LoVo (cell line): ENCODE measurements at regions not wholly inside any gene's neighbourhood (a gene's known extent, or its start where the extent isn't known, plus 50 kb on each side); places are given as distances from the start of the nearest gene placed in this dataset.
"Not testable (repeated sequence)": the region's sequence is repeated elsewhere in the genome, so short reads cannot be mapped to it uniquely, and the experiment has no call there.

ENCODE experiments used
- DNase-seq: peaks from one replicate; pipeline ENCODE4 v3.0.0-alpha.2; 2016; ENCODE audit warnings: low spot score

DNA sequence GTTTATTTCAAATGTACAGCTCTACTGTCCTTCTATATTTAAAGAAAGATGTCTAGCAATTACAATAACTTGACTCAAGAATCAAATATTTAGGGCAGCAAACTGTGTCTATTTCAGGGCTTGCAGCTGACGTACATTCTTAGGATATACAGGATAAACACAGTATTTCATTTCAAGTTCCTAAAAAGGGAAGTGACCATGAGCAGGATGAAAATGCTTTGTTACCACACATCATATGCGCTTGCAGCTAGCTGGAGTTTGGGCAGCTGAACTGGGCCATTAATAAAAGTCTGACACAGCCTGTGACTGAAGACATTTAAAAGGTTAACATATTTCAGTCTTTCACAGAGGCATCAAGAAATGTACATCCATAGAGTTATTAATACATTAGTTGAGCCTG, 264.6 kb upstream of the TRIB2 start:
- no peak for DNase-seq

DNA sequence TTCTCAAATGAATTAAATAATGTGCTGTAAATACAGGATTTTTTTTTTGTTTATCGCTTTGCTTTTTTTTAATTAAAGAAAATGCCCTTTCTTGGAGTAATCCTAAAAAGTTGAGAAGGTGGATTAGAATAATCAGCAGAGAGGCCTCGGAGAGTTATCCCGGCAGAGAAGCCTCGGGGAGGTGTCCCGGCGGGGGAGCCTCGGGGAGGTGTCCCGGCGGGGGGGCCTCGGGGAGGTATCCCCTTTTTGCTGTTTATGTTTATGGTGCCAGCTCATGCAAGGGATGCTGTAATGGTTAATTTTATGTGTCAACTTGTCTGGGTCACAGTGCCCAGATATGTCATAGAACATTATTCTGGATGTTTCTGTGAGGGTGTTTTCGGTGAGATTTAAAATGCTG, 263.0 kb upstream of the TRIB2 start:
- DNase-seq = no peak

DNA sequence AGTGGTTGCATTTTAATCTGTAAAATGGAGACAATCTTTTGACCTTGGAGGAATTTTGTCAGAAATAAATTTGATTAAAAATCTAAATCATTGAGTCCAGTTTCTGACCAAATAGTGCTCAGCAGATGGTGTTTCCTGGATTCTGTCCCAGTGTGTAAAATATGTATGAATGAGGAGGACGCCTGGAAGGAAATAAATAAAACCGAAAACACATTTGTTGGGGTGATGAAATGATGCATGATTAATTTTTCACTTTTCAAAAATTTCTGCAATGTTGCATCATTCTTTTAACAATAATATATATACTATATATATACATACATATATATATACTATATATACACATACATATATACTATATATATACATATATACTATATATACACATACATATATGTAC, 261.1 kb upstream of the TRIB2 start:
- DNase-seq = no peak

DNA sequence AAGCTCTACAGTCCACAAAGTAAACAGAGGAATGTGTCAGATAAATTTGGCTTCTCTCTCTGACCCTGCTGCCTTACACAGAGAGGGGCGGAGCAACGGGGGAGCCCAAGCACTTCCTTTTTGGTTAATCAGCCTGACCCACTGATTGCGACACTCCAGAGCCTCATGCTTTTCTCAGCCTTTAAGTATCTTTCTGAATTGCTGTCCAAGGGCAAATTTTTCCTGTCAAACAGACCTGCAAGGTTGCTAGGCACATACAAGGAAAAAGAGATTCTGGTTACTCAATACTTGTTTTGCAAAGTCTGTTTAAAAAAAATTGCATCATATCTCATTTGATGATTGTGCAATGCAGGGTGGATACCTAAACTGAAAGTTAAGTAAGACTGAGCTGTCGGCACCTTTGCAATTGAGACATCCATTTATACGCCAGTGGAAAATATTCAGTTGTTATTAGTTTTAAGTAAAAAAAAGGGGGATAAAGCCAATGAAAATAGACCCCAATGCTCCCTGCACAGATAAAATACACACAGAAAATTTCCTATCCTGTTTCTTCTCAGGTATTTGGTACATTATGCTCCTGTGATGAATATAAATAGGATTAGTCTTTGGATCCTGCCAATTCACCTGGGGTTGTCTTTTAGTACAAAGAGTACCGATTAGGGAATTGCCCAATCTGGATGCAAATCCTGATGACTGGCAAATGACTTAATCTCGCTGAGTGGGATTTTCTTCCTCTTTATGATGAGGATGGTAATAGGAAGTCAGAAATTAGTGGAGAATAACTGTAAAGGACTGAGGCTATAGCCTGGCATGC, 260.2 kb upstream of the TRIB2 start:
- DNase-seq = peak; percentile 64

DNA sequence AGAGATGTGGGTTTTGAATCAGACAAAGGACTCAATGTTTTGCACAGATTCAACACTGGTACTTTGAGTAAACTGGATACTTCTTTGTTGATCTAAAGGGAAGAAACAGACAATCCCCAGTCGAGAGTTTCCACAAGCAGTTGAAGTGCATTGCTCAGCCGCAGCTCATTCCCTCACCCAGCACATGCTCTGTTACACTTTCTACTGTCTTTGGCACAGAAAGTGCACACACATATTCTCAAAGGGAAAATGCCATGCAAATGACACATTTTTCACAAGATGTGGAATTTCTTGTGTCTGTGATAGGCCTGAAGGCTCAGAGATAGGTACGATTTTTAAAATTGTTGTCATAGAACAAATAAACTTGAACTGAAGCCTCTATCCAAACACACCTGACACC, 258.9 kb upstream of the TRIB2 start:
- DNase-seq = no peak

DNA sequence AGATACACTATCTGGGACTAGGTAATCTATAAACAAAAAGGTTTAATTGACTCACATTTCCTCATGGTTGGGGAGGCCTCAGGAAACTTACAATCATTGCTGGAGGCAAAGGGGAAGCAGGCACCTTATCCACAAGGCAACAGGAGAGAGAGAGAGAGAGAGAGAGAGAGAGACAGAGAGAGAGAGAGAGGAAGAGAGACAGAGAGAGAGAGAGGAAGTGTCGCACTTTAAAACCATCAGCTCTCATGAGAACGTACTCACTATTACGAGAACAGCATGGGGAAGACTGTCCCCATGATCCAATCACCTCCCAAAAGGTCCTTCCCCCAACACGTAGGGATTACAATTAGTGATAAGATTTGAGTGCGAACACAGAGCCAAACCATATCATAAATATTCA, 253.5 kb upstream of the TRIB2 start:
- no peak for DNase-seq

DNA sequence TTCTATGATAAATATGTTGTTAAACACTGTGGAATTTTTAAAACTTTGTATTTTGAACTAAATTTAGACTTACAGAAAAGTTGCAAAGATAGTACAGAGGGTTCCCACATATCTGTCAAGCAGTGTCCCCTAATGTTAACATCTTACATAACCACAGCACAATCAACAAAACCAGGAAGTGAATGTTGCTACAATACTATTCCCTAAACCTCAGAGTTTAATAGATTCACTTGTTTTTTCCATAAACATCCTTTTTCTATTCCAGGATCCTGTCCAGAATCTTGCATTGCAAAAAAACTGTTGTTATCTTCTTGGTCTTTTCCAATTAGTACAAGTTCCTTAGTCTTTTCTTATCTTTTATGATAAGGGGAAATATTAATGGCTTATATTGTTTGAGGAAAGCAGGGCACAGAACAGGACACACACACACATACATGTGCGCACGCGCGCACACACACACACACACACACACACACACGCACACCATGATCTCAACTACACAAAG, 251.1 kb upstream of the TRIB2 start:
- DNase-seq = no peak

DNA sequence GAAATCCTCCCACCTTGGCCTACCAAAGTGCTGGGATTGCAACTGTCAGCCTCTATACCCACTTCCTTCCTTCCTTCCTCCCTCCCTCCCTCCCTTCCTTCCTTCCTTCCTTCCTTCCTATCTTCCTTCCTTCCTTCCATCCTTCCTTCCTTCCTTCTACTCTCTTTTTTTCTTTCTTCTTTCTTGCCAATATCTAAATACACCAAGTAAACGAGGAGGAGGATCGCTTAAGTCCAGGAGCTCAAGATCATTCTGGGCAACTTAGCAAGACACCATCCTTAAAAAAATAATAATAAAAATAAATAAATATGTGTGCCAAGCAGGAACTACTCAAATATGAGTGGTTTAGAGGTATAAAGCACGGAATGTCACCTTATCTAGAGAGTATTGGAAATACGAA, 249.4 kb upstream of the TRIB2 start:
- DNase-seq = no peak

DNA sequence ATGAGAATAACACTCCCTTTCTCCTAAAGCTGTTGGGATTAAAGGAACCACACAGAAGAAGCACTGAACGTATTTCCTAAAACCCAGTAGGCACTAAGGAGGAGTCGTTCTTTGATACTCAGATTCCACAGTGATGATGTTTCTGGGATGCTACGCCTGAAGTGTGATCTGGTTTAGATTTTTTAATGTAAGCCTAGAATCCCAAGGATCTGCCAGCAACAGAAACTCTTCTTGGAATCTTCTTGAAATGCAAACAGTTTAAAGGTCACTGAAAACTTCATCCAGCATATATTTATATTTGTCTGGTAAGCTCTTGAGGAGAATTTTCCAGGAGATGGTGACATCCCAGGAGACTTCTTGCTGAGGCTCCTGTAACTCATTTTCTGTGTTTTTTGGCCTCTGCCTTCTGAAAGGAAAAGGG, 247.6 kb upstream of the TRIB2 start:
- DNase-seq = no peak

DNA sequence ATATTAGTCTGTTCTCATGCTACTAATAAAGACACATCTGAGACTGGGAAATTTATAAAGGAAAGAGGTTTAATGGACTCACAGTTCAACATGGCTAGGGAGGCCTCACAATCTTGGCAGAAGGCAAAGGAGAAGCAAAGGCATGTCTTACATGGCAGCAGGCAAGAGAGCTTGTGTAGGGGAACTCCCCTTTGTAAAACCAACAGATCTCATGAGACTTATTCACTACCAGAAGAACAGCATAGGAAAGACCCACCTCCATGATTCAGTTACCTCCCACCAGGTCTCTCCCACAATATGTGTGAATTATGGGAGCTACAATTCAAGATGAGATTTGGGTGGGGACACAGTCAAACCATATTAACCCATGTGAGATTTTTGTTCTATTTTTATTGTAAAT, 244.5 kb upstream of the TRIB2 start:
- not testable (repeated sequence) for DNase-seq

DNA sequence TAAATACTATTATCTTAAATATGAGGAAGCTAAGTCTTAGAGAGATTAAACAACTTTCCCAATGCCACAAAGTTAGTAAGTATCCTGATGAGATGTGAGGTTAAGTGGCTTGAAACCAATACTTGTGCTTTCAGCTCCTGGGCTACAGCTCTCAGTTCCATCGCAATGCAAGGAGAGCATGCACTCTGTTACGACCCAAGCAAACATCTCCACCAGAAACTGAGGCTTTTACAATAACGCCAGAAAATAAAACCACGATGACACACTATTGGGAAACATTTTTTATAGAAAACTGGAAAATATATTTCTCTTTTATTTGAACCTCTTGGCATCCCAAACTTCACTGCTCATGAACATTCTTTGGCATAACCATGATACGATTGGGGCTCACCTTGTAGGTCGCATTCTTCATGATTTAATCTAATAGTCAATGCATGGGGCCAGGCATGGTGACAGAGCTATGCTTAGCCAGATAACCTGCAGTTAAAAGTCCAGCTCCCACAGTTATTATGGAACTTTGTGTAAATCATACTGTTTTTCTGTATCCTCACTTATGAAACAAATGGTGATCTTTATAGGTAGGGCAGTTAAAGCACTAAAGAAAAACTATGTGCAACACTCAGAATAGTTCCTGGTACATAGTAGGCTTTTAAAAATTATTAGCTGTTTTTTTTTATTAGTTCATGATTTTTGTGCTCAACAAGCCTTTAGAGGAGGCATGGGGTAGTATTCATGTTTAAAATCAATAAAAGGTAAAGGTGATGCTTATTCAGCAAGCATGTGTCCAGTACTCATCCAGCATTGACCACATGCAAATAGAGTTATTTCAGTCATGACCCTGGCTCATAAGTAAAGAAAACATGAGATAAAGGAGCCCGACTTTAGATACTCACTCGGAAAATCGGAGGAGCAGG, 238.3 kb upstream of the TRIB2 start:
- DNase-seq = no peak

DNA sequence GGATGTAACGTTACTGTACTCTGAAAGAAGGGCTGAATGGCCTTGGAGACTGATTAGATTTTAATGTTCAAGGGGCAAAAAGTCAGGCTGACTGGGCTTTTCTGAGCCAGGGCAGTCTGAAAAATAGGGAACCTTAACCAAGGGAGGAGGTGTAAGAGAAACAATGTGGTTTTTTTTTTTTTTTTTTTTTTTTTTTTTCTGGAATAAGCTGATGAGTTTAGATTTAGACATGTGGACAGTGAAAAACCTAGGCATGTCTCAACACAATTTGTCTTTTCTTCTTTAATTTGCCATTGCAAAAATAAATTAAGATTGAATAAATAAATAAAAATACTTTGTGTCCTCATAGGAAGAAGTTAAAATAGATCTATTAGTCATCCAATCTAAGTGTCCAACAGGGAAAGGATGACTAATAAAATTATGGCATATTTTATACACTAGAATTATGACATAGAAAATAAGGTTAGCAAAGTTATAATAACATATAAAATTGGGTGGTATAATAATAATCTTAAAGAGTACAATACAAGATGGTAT, 237.6 kb upstream of the TRIB2 start:
- DNase-seq = no peak

DNA sequence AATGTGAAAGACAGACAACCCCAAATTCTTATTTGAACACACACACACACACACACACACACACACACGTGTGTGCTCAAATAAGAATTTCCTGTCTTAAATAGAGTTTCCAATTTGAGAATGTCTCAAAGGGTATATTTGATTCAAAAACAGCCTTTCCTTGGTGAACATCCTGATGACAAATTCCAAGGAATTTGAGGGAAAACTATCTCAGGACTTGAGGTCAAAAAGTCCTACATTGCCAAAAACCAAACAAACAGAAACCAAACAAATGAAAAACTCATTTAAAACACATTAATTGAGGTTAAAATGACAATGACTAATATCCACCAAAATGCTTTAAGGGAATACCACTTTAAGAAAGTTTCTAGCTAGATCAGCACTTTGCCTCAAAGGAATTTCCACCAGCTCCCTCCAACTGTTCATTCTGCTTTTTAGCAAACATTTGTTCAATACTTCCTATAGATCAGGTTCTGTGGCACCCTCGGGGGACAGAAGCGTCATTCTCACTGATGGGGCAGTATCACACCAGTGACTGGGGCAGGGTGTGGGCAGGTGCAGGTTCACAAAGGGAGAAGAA, 232.1 kb upstream of the TRIB2 start:
- DNase-seq = no peak

DNA sequence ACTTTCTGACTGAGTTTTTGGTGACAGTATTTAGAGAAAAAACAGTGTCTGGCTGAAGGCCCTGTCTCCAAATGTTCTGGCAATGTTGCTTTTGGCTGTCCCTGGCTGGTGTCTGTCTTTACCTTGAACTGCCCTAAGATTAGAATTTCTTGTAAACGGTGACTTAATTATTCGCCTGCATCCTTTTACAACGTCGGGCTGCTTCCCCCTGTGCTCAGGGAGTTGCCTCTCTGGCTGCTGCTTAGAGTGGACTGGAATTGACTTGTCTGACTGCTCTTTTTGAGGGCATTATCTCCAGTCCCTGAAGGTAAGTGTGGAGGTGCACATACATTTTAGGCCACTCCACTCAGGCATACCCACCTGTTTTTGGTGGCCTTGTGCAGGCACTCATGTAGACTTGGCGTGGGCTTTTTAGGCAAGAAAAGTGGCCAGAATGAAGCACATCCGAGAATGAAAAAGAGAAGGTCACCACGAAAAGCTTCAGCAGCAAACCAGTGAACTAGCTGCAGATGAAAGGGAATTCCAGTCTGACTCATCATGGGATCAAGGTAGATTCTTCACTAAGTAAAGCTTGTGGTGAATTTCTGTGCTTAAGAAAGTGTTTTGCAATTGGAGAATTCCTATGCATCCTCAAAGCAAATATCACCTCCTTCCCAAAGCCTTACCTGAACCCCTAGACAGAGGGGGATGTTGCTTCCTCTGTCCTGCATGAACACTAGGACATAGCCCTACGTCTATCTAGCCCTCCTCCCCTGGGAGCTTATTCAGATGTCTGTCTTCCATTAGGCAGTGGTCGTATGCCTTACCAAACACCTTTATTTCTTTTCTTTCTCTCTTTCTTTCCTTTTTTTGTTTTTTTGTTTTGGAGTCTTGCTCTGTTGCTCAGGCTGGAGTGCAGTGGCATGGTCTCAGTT, 230.3 kb upstream of the TRIB2 start:
- DNase-seq = no peak

DNA sequence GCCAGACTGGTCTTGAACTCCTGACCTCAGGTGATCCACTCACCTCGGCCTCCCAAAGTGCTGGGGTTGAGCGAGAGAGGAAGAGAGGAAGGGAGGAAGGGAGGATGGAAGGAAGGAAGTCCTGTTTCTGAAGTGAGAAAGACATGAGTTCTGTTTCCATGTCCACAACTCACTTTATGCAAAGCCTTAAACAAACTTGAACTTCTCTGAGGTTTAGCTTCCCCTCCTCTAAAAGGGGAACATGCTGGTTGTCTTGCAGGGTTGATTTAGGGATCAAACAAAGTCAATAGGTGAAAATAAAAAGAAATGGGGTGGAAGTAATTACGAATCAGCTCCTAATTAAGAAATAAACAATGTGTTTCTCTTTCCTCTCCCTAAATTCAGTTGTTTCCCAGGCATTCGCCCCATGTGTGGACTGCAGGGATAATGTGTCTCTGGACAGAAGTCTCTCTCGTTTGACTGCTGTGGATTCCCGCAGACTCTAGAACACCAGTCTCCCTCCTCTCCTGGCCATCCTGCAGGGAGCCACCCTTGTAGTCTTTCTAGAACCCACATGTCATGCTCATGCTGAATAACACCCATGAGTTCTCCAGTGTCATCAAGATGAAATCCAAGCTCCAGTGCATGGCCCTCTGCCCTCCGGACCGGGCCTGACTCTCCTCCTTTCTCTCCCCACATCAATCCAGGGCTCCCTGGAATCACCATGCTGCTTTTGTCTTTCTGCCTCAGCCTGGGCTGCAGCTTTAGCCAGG, 229.3 kb upstream of the TRIB2 start:
- DNase-seq = no peak

DNA sequence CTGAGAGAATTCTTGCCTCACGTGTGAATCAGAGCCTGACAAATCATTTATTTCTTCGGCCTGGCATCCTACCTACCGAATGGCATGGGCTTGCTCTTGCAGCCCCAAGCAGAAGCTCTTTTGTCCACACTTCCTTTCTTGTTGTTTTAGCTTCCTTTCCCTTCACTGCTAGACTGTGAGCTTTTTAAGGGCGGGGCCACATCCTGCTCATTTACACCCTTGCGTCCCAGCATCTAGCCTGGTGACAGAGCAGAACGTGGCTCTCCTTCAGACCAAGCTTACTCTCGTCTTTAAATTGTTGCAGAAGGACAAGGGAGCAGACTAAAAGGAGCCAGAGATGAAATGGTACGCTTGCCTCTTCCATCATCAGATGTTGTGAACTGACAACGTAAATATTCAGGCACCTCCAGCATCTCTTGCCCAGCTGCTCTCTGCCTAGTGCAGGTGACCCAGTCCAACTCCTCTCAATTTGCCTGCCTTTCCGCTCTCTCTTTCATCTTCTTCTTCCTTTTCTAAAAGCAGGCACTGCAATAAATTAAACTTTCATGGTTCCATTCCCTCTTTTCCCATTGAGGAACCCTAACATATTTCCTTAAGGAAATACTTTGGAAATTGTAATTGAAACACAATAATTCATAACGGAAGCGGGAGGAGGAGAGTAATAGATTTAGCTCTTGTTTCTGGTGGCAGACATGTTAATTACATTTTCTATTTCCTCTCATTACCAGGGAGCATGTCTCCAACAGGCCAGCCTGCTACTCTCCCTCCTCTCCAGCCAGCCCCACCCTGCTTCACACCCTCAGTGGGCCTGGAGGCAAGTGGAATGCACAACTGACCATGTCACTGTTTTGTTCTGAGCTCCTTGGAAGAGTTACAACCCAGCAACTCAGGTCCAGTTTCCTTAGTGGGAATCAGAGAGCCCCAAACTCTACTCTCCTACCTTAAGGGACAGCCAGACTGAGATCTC, 228.1 kb upstream of the TRIB2 start:
- DNase-seq = no peak

DNA sequence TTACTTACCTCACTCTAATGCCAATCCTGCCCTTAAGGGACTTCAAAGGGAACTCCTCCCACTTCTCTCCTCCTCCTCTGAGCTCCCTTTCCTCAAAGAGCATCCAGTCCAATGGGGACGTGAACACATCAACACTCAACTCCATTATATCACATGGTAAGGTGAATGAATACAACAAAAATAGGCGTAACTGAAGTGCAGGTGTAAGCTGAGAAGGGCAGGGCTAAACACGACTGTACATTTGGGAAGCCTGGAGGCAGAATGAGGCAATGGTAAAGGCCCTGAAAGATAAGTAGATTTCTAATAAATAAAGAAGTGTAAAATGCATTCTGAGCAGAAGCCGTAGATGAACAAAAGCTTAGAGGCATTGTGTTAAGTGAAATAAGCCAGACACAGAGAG, 226.1 kb upstream of the TRIB2 start:
- no peak for DNase-seq

DNA sequence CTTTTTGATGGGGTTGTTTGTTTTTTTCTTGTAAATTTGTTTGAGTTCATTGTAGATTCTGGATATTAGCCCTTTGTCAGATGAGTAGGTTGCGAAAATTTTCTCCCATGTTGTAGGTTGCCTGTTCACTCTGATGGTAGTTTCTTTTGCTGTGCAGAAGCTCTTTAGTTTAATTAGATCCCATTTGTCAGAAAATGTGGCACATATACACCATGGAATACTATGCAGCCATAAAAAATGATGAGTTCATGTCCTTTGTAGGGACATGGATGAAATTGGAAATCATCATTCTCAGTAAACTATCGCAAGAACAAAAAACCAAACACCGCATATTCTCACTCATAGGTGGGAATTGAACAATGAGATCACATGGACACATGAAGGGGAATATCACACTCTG, 224.4 kb upstream of the TRIB2 start:
- DNase-seq = not testable (repeated sequence)

DNA sequence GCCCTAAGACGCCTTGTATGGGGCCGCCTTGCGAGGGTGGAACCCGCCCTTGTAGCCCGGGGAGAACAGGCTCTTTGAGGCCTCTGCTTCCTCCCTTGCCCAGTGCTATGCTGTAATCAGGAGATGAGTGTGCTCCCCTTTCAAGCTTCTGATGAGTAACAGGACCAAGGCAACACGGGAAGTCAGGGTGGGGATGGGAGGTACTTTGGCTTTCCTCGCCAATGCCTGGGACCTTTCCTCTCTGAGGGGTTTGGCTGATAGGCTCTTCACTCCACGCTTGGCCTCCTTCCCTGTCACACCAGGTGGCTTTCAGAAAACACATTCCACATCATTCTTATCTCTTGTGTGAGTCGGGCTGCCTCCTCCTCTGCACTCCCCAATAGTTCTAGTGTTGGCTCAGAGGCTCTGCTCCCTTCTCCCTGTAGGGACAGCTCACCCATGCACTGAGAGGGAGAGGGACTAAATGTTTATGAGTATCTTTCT, 223.7 kb upstream of the TRIB2 start:
- DNase-seq = peak; percentile 14
